ENCODE measurements at regions not wholly inside any gene's neighbourhood (a gene's known extent, or its start where the extent isn't known, plus 50 kb on each side); places are given as distances from the start of the nearest gene placed in this dataset.

- Mint-ChIP-seq H3K36me3 (peaks cover 11% of the 10 kb centered on the region), H3K27ac (no peak overlapping the region), H3K4me3 (no peak overlapping the region), H3K27me3 (ENCODE audit: low read depth) (no peaks in the 10 kb centered on the region), H3K4me1 (peaks cover 21% of the 10 kb centered on the region), H3K9me3 (peaks cover 16% of the 10 kb centered on the region)
- TF ChIP-seq IRF2 (CRISPR knock-in tag; IDR thresholded peaks at IDR 0.05; ENCODE audit: borderline replicate concordance, low read depth) (no peak), MLX (CRISPR knock-in tag; IDR thresholded peaks at IDR 0.05) (no peak), TEAD1 (CRISPR knock-in tag; IDR thresholded peaks at IDR 0.05) (no peak), PRDM15 (CRISPR knock-in tag; IDR thresholded peaks at IDR 0.05) (no peak), NFE2L1 (CRISPR knock-in tag; IDR thresholded peaks at IDR 0.05) (no peak), CTCF (IDR thresholded peaks at IDR 0.05) (no peak), GTF2I (CRISPR knock-in tag; conservative IDR thresholded peaks at IDR 0.05) (no peak), ZSCAN18 (CRISPR knock-in tag; IDR thresholded peaks at IDR 0.05) (no peak), ZNF317 (CRISPR knock-in tag; IDR thresholded peaks at IDR 0.05; ENCODE audit: borderline replicate concordance, low read depth) (no peak), ZNF263 (CRISPR knock-in tag; IDR thresholded peaks at IDR 0.05; ENCODE audit: low read depth) (no peak), OVOL2 (CRISPR knock-in tag; IDR thresholded peaks at IDR 0.05; ENCODE audit: borderline replicate concordance) (no peak), RELA (CRISPR knock-in tag; IDR thresholded peaks at IDR 0.05; ENCODE audit: borderline replicate concordance) (no peak), ZNF671 (CRISPR knock-in tag; IDR thresholded peaks at IDR 0.05) (no peak), MYBL2 (CRISPR knock-in tag; IDR thresholded peaks at IDR 0.05) (no peak), ZNF423 (CRISPR knock-in tag; IDR thresholded peaks at IDR 0.05) (no peak), ETV6 (CRISPR knock-in tag; IDR thresholded peaks at IDR 0.05) (no peak), ERG (CRISPR knock-in tag; IDR thresholded peaks at IDR 0.05) (no peak), E2F1 (CRISPR knock-in tag; IDR thresholded peaks at IDR 0.05) (no peak), ATF2 (CRISPR knock-in tag; IDR thresholded peaks at IDR 0.05; ENCODE audit: borderline replicate concordance, low read depth) (no peak)
- DNase-seq (ENCODE audit: low spot score), result no peak
- CTCF ChIA-PET, result no interaction called here
- POLR2A ChIA-PET, result no interaction called here
- ATAC-seq, result no peak
Observed at GRCh38 chr5:63249960-63250359, 671.3 kb downstream of the LRRC70 start.
